ENCODE measurements at regions not wholly inside any gene's neighbourhood (a gene's known extent, or its start where the extent isn't known, plus 50 kb on each side); places are given as distances from the start of the nearest gene placed in this dataset.

DNA sequence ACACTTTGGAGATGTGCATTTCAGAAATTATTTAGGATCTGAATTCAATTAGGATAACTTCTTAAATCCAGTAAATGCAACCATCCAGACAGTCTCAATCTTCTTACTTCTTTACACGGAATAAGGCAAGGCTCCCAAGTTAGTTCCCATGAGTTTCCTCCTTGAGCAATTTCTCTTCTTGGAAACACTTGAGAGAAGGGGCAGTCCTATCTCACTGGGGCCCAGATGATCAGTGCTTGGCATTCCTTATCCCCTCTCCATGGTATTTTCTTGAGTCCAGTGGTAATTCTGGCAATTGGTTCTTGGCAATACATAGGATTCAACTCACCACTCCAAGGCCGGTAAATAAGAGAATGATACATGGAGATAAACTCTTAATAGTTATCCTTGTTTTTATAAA is 87.1 kb upstream of the PTHLH start:
- Histone ChIP-seq H3K4me3 (ENCODE audit: low read depth, low read length) (no peak overlapping the region), H3K9me3 (ENCODE audit: control insufficient read depth, insufficient read depth, low read length) (no peaks in the 10 kb centered on the region), H3K4me1 (ENCODE audit: control insufficient read depth, insufficient read depth, low read length) (no peaks in the 10 kb centered on the region), H3K36me3 (ENCODE audit: control insufficient read depth, insufficient read depth, low read length) (no peaks in the 10 kb centered on the region), H3K27me3 (ENCODE audit: control insufficient read depth, insufficient read depth, low read length) (no peaks in the 10 kb centered on the region), H3K27ac (ENCODE audit: low read depth, low read length) (no peak overlapping the region)
- 88% methylated on average over 1 of the region's 2 CpGs for WGBS (ENCODE audit: insufficient coverage)
- DNase-seq (ENCODE audit: low read depth in 4 of 6, low spot score in 6 of 6): no peak

DNA sequence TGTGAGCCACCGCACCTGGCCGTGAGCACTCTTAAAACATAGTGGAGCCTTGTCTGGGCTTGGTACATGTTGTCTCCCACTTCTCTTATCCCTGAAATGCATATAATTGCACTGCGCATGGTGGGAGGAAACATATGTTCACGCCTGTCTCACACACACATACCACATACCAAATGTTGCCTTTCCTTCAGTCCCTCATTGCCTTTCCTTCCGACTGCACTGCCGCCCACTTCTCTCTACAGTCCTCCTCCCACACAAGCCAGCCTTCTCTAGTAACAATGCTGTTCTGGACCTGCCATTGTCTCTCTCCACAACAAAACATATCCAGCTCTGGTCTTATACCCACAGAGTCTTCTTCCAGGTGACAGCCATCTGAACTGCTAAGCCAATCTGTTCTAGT is 88.3 kb upstream of the PTHLH start:
- DNase-seq (ENCODE audit: low read depth in 4 of 6, low spot score in 6 of 6): peak in 1 of 6 donors; percentile 31
- no peaks in the 10 kb centered on the region for H3K36me3 ChIP-seq (ENCODE audit: control insufficient read depth, insufficient read depth, low read length)
- H3K27me3 ChIP-seq (ENCODE audit: control insufficient read depth, insufficient read depth, low read length): no peaks in the 10 kb centered on the region
- H3K4me1 ChIP-seq (ENCODE audit: control insufficient read depth, insufficient read depth, low read length): no peaks in the 10 kb centered on the region
- no peak overlapping the region for H3K4me3 ChIP-seq (ENCODE audit: low read depth, low read length)
- no peaks in the 10 kb centered on the region for H3K9me3 ChIP-seq (ENCODE audit: control insufficient read depth, insufficient read depth, low read length)
- no peak overlapping the region for H3K27ac ChIP-seq (ENCODE audit: low read depth, low read length)
- WGBS (ENCODE audit: insufficient coverage): 99% methylated on average over 6 of the region's 6 CpGs

DNA sequence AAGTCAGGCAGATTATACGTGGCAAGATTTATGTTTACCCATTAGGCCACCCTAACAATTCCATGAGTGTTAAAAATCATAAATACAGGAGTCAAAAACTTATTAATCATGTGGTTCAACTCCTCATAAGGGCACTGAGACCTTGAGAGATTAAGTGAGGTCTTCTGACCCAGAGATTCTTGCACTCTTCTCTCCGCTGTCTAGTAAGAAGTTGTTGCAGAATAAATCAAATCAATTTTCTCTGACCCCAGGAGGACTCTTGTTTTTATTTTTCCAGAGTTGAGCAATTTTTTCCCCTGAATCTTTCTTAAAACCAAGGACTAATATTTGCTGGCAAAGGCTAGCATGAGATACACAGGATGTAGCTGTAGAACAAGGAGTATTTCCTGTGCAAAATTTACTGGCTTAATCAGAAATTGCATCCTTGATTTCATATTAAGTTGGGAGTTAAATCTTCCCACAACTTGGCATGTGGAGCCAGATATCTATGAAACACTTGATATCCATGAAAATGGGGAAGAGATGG is 90.9 kb upstream of the PTHLH start:
- Histone ChIP-seq H3K36me3 (ENCODE audit: control insufficient read depth, insufficient read depth, low read length) (no peaks in the 10 kb centered on the region), H3K27me3 (ENCODE audit: control insufficient read depth, insufficient read depth, low read length) (no peaks in the 10 kb centered on the region), H3K4me1 (ENCODE audit: control insufficient read depth, insufficient read depth, low read length) (no peaks in the 10 kb centered on the region), H3K27ac (ENCODE audit: low read depth, low read length) (no peak overlapping the region), H3K9me3 (ENCODE audit: control insufficient read depth, insufficient read depth, low read length) (no peaks in the 10 kb centered on the region), H3K4me3 (ENCODE audit: low read depth, low read length) (no peak overlapping the region)
- 100% methylated on average over 1 of the region's 2 CpGs for WGBS (ENCODE audit: insufficient coverage)
- DNase-seq (ENCODE audit: low read depth in 4 of 6, low spot score in 6 of 6): no peak

DNA sequence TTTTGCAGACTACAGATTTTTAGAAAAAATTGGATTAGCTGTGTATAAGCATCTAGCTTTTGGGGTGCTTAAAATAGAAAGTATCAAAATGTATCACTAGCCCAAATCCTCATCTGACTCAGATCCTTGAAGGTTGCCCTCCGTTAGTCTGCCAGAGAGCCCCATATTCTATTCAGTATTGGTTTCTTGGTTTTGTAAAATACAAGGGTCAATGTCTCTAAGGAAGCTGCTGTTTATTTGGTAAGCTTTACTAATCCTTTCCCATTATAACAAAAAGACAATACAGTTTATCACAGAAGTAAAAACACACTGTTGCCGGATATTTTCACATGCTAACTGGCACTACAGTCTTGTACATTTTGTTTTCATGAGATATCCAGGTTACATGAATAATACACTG is 92.8 kb upstream of the PTHLH start:
- H3K9me3 ChIP-seq (ENCODE audit: control insufficient read depth, insufficient read depth, low read length): no peaks in the 10 kb centered on the region
- no peaks in the 10 kb centered on the region for H3K36me3 ChIP-seq (ENCODE audit: control insufficient read depth, insufficient read depth, low read length)
- no peak overlapping the region for H3K27ac ChIP-seq (ENCODE audit: low read depth, low read length)
- H3K4me3 ChIP-seq (ENCODE audit: low read depth, low read length): no peak overlapping the region
- H3K4me1 ChIP-seq (ENCODE audit: control insufficient read depth, insufficient read depth, low read length): no peaks in the 10 kb centered on the region
- H3K27me3 ChIP-seq (ENCODE audit: control insufficient read depth, insufficient read depth, low read length): no peaks in the 10 kb centered on the region
- WGBS (ENCODE audit: insufficient coverage): no CpG with 5 or more reads among the region's 2 CpGs
- DNase-seq (ENCODE audit: low read depth in 4 of 6, low spot score in 6 of 6): no peak

DNA sequence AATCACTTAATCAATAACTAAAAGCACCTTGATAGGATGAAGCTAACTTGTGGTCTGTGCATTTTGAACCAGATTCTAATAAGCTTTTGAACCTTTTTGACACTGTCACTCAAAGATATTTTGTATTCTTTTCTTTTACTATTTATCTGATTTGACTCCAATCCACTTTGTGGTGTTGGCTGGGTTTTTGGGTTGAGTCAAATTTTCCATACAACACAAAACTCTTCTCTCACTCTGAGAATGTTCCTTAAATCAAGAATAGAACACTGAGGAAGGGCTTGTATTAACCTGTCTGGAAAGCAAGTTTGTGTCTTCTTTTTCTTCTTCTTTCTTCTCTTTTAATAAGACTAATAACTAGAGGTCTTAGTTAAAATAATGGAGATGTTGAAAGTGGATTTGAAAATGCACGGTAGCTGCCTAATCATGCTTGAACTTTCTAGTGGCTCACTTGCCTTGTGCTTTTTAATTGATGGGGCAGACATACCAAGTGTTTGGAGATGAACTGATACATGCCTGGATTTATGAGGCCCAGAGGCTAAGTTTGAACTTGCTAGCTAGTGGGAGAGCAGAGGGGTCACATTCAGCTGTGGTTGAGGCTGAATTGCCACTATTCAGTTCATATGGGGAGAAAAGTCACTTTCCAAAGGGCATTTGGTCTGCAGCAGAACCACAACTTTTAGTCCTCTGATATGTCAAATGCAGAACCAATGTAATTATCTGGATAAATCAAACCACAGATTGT is 93.5 kb upstream of the PTHLH start:
- Histone ChIP-seq H3K9me3 (ENCODE audit: control insufficient read depth, insufficient read depth, low read length) (no peaks in the 10 kb centered on the region), H3K27ac (ENCODE audit: low read depth, low read length) (no peak overlapping the region), H3K4me3 (ENCODE audit: low read depth, low read length) (no peak overlapping the region), H3K27me3 (ENCODE audit: control insufficient read depth, insufficient read depth, low read length) (no peaks in the 10 kb centered on the region), H3K36me3 (ENCODE audit: control insufficient read depth, insufficient read depth, low read length) (no peaks in the 10 kb centered on the region), H3K4me1 (ENCODE audit: control insufficient read depth, insufficient read depth, low read length) (no peaks in the 10 kb centered on the region)
- no peak for DNase-seq (ENCODE audit: low read depth in 4 of 6, low spot score in 6 of 6)
- 73% methylated on average over 1 of the region's 1 CpG for WGBS (ENCODE audit: insufficient coverage)

DNA sequence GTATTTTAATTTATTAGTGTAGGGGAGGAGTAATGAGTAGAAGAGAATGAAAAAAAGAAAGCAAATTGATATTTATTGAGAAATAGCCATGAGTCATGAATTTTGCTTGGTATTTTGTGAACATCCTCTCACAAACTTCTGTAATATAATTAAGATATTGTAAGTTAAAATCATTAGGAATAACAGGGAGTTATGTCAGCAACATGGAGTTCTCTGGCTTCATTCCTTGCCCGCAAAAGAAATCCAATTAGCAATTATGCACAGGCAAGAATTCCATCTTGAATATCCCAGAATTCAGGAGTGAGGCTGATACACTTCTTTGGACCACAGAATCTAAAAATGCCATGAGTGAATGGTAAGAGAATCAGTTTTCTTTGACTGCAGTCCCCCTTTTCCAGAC is 94.3 kb upstream of the PTHLH start:
- no CpG with 5 or more reads among the region's 1 CpG for WGBS (ENCODE audit: insufficient coverage)
- H3K27me3 ChIP-seq (ENCODE audit: control insufficient read depth, insufficient read depth, low read length): no peaks in the 10 kb centered on the region
- no peaks in the 10 kb centered on the region for H3K4me1 ChIP-seq (ENCODE audit: control insufficient read depth, insufficient read depth, low read length)
- peaks cover under 1% of the 10 kb centered on the region for H3K9me3 ChIP-seq (ENCODE audit: control insufficient read depth, insufficient read depth, low read length)
- DNase-seq (ENCODE audit: low read depth in 4 of 6, low spot score in 6 of 6): no peak
- no peak overlapping the region for H3K4me3 ChIP-seq (ENCODE audit: low read depth, low read length)
- no peaks in the 10 kb centered on the region for H3K36me3 ChIP-seq (ENCODE audit: control insufficient read depth, insufficient read depth, low read length)
- no peak overlapping the region for H3K27ac ChIP-seq (ENCODE audit: low read depth, low read length)

DNA sequence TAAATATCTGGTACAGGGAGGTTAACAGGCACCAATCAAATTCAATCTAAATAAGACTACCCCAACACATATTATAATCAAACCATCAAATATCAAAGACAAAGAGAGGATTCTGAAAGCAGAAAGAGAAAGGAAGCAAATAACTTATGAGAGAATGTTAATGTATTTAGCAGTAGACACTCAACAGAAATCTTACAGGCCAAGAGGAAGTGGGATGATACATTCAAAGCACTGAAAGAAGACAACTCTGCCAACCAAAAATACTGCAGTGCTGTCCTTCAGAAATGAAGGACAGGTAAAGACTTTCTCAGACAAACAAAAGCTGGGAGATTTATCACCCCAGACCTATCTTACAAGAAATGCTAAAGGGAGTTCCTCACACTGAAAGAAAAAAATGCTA is 95.9 kb upstream of the PTHLH start:
- DNase-seq (ENCODE audit: low read depth in 4 of 6, low spot score in 6 of 6): no peak
- Histone ChIP-seq H3K4me1 (ENCODE audit: control insufficient read depth, insufficient read depth, low read length) (no peaks in the 10 kb centered on the region), H3K9me3 (ENCODE audit: control insufficient read depth, insufficient read depth, low read length) (peaks cover 1% of the 10 kb centered on the region), H3K27ac (ENCODE audit: low read depth, low read length) (no peak overlapping the region), H3K4me3 (ENCODE audit: low read depth, low read length) (no peak overlapping the region), H3K36me3 (ENCODE audit: control insufficient read depth, insufficient read depth, low read length) (no peaks in the 10 kb centered on the region), H3K27me3 (ENCODE audit: control insufficient read depth, insufficient read depth, low read length) (no peaks in the 10 kb centered on the region)

DNA sequence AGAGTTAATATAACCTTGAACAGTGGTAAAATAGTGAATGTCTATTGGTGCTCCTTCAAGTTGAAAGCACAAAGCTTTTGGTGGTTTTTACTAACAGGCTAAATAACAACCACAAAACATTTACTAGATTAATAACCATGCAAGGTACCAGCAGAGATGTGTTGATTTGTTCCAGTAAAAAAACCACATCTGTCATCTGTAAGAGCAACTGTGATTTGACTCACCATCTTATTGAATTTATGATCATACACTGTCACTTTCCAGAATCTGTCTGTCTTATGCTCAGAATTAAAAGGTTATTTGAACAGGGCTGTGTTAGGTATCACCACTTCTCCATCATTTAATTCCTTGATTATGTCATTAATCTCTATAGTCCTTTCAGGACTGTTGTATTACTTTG is 107.0 kb upstream of the PTHLH start:
- DNase-seq (ENCODE audit: low read depth in 4 of 6, low spot score in 6 of 6): no peak

DNA sequence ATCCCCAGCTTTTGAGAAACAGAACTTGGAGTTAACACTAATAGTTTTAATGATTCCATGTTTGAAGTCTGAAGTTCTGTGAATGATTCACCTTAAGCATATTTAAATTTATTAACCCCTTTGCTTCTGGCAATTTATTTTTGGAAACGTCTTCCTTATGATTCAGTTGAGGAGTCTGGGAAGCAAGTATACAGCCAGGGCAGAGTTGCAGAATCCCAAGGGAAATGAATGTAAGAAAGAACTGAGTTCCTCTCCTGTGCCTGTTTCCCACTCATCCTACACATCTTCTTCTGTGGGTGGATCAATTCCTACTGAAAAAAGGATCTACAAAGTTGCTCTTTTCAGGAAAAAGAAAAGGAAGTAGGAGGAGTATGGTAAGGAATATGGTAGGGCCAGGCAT is 108.2 kb upstream of the CCDC91 start:
- Histone ChIP-seq H3K9me3 (ENCODE audit: control insufficient read depth, insufficient read depth, low read length) (peaks cover 4% of the 10 kb centered on the region), H3K27me3 (ENCODE audit: control insufficient read depth, insufficient read depth, low read length) (no peaks in the 10 kb centered on the region), H3K4me3 (ENCODE audit: low read depth, low read length) (no peak overlapping the region), H3K4me1 (ENCODE audit: control insufficient read depth, insufficient read depth, low read length) (no peaks in the 10 kb centered on the region), H3K36me3 (ENCODE audit: control insufficient read depth, insufficient read depth, low read length) (no peaks in the 10 kb centered on the region), H3K27ac (ENCODE audit: low read depth, low read length) (no peak overlapping the region)
- no peak for DNase-seq (ENCODE audit: low read depth in 4 of 6, low spot score in 6 of 6)
- WGBS (ENCODE audit: insufficient coverage): no CpG with 5 or more reads among the region's 1 CpG

More for the DNA sequence above, 107.0 kb upstream of the PTHLH start:
- no peaks in the 10 kb centered on the region for H3K36me3 ChIP-seq (ENCODE audit: control insufficient read depth, insufficient read depth, low read length)
- H3K27ac ChIP-seq (ENCODE audit: low read depth, low read length): no peak overlapping the region
- H3K4me1 ChIP-seq (ENCODE audit: control insufficient read depth, insufficient read depth, low read length): no peaks in the 10 kb centered on the region
- H3K27me3 ChIP-seq (ENCODE audit: control insufficient read depth, insufficient read depth, low read length): no peaks in the 10 kb centered on the region
- peaks cover 11% of the 10 kb centered on the region for H3K9me3 ChIP-seq (ENCODE audit: control insufficient read depth, insufficient read depth, low read length)
- no peak overlapping the region for H3K4me3 ChIP-seq (ENCODE audit: low read depth, low read length)

DNA sequence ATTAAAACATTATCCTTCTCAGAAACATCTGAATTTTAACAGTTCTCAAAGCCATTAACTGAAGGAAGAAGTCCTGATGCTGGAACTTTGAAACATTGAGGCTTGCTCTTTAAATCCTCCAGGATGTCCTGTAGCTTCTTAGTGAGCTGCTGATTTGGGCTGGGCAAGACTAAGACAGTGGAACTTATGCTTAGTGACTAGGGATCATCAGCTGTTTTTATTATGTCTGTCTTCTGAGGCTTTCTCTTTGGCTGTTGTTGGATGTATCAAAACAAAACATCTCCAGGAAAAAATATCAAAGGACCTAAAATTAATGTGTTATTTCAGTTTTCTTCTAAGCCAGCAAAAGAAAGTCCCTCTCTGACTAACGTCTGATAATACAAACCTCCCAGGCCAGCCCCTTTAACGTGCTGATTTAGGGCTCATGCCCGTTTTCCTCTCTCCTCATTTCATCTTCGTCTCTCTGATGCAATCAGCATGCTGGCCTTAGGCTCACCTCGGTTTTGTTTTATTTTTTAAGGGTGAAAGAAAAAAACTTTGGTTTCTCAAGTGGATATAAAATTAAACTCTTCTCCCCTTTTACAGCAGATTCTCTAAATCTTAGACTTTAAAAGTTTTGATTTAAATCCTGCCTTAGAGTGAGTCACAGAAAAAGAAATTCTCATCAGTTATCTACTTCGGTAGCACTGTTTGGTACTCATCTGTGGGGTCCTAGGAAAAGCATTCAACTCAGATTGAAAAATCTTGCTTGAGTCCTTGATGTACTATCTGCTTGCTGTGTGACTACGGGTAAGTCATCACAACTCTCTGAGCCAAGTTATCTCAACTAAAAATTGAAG is 106.2 kb upstream of the CCDC91 start:
- Histone ChIP-seq H3K36me3 (ENCODE audit: control insufficient read depth, insufficient read depth, low read length) (no peaks in the 10 kb centered on the region), H3K4me3 (ENCODE audit: low read depth, low read length) (no peak overlapping the region), H3K27ac (ENCODE audit: low read depth, low read length) (no peak overlapping the region), H3K4me1 (ENCODE audit: control insufficient read depth, insufficient read depth, low read length) (no peaks in the 10 kb centered on the region), H3K27me3 (ENCODE audit: control insufficient read depth, insufficient read depth, low read length) (no peaks in the 10 kb centered on the region), H3K9me3 (ENCODE audit: control insufficient read depth, insufficient read depth, low read length) (no peaks in the 10 kb centered on the region)
- peak in 1 of 6 donors; percentile 38 for DNase-seq (ENCODE audit: low read depth in 4 of 6, low spot score in 6 of 6)
- no CpG with 5 or more reads among the region's 7 CpGs for WGBS (ENCODE audit: insufficient coverage)
